ENCODE measurements at regions not wholly inside any gene's neighbourhood (a gene's known extent, or its start where the extent isn't known, plus 50 kb on each side); places are given as distances from the start of the nearest gene placed in this dataset.

- CTCF ChIA-PET, result no interaction called here
- no peak for DNase-seq (ENCODE audit: low read depth, low spot score)
- POLR2A ChIA-PET, result no interaction called here
- TF ChIP-seq, protein P1, sequence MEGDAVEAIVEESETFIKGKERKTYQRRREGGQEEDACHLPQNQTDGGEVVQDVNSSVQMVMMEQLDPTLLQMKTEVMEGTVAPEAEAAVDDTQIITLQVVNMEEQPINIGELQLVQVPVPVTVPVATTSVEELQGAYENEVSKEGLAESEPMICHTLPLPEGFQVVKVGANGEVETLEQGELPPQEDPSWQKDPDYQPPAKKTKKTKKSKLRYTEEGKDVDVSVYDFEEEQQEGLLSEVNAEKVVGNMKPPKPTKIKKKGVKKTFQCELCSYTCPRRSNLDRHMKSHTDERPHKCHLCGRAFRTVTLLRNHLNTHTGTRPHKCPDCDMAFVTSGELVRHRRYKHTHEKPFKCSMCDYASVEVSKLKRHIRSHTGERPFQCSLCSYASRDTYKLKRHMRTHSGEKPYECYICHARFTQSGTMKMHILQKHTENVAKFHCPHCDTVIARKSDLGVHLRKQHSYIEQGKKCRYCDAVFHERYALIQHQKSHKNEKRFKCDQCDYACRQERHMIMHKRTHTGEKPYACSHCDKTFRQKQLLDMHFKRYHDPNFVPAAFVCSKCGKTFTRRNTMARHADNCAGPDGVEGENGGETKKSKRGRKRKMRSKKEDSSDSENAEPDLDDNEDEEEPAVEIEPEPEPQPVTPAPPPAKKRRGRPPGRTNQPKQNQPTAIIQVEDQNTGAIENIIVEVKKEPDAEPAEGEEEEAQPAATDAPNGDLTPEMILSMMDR (IDR thresholded peaks at IDR 0.05; ENCODE audit: insufficient read depth, low read length, missing control alignments), result no peak
- no peak overlapping the region for H3K4me3 ChIP-seq (ENCODE audit: low read depth, low read length)
Observed at GRCh38 chr1:36656838-36657237, 174.1 kb upstream of the CSF3R start.

- POLR2A ChIA-PET, result no interaction called here
Observed at GRCh38 chr1:36656271-36656670, 173.6 kb upstream of the CSF3R start.

GRCh38 chr1:36654586-36654985 is 171.9 kb upstream of the CSF3R start:
- no peak overlapping the region for H3K4me3 ChIP-seq (ENCODE audit: low read depth, low read length)
- ChIA-PET CTCF (no interaction called here), POLR2A (no interaction called here)
- TF ChIP-seq, protein P1 (IDR thresholded peaks at IDR 0.05; ENCODE audit: insufficient read depth, low read length, missing control alignments), result no peak
- no peak for DNase-seq (ENCODE audit: low read depth, low spot score)

More at GRCh38 chr1:36656271-36656670, 173.6 kb upstream of the CSF3R start:
- no peak overlapping the region for H3K4me3 ChIP-seq (ENCODE audit: low read depth, low read length)
- TF ChIP-seq, protein P1 (IDR thresholded peaks at IDR 0.05; ENCODE audit: insufficient read depth, low read length, missing control alignments), result no peak
- no peak for DNase-seq (ENCODE audit: low read depth, low spot score)
- CTCF ChIA-PET, result no interaction called here

DNA sequence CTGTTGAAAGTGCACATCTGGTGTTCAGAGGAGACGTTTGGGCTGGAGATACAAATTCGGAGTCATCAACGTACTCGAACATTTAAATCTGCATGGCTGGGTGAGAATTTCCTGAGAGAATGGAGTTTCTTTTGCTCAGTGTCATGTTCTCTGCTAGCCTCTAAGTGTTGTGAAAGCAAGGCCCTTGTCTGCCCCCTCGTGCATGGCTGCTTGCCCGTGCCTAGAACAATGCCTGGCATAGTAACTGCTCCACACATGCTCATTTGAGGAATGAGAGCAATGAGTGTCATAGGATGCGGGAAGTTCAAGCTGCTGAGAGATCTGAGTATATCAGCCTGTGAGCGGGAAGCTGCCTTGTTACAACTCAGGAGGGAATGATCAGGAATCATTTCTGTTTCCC is 171.1 kb upstream of the CSF3R start:
- CTCF ChIA-PET, result no interaction called here
- no peak for DNase-seq (ENCODE audit: low read depth, low spot score)
- TF ChIP-seq, protein P1 (IDR thresholded peaks at IDR 0.05; ENCODE audit: insufficient read depth, low read length, missing control alignments), result no peak
- H3K4me3 ChIP-seq (ENCODE audit: low read depth, low read length), result no peak overlapping the region
- POLR2A ChIA-PET, result no interaction called here

- ChIA-PET CTCF (interaction anchor here (1.0 to 1.5 kb wide), 2 partner anchors 8 to 22 kb away, joined by 3 read pairs; no protein-coding TSS in a partner anchor), POLR2A (no interaction called here)
- TF ChIP-seq, protein P1 (IDR thresholded peaks at IDR 0.05; ENCODE audit: insufficient read depth, low read length, missing control alignments), result no peak
- no peak for DNase-seq (ENCODE audit: low read depth, low spot score)
- no peak overlapping the region for H3K4me3 ChIP-seq (ENCODE audit: low read depth, low read length)
Observed at GRCh38 chr1:36652586-36652985, 169.9 kb upstream of the CSF3R start.

GRCh38 chr1:36652011-36652410 is 169.3 kb upstream of the CSF3R start:
- POLR2A ChIA-PET, result no interaction called here
- no peak for DNase-seq (ENCODE audit: low read depth, low spot score)
- H3K4me3 ChIP-seq (ENCODE audit: low read depth, low read length), result no peak overlapping the region
- CTCF ChIA-PET, result interaction anchor here (1.0 to 1.5 kb wide), 3 partner anchors 8 to 91 kb away, joined by 3 read pairs; no protein-coding TSS in a partner anchor
- TF ChIP-seq, protein P1 (IDR thresholded peaks at IDR 0.05; ENCODE audit: insufficient read depth, low read length, missing control alignments), result no peak

Measured in AG04449 (cell line).